ENCODE measurements at regions not wholly inside any gene's neighbourhood (a gene's known extent, or its start where the extent isn't known, plus 50 kb on each side); places are given as distances from the start of the nearest gene placed in this dataset.

DNA sequence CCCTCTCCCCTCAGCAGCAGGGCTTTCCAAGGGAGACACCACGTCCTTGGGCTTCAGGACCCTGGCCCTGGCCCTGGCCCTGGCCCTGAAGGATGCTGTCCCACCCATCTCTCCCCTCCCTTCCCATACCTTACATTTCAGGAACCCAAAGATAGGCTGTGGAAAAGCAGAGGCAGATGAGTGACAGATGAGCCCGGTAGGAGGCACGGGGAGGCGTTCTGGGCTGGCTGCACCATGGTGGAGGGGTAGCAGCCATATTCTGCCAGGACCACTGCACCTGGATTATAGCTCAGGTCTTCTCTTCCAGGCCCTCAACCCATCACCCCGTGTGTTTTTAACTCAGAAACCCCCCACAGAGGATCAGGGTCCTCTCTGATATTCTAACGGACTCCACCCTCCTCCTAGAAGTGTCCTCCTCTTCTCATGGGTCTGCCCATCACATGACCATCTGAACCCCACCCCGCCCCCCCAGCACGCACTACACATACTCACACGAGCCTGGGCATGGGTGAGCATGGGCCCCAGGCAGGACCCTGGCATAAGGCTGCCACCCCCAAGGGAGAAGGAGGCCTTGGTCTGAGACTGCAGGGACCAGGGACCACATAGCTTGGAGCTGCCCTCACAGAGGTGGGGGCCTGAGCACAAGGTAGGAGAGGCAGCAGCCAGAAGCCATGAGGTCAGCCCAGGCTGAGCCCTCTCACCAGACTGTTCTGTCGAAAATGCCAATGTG, 220.8 kb upstream of the CDH4 start:
- intact Hi-C loops (cut with micrococcal nuclease): no loop called here
- TF ChIP-seq, protein P1, sequence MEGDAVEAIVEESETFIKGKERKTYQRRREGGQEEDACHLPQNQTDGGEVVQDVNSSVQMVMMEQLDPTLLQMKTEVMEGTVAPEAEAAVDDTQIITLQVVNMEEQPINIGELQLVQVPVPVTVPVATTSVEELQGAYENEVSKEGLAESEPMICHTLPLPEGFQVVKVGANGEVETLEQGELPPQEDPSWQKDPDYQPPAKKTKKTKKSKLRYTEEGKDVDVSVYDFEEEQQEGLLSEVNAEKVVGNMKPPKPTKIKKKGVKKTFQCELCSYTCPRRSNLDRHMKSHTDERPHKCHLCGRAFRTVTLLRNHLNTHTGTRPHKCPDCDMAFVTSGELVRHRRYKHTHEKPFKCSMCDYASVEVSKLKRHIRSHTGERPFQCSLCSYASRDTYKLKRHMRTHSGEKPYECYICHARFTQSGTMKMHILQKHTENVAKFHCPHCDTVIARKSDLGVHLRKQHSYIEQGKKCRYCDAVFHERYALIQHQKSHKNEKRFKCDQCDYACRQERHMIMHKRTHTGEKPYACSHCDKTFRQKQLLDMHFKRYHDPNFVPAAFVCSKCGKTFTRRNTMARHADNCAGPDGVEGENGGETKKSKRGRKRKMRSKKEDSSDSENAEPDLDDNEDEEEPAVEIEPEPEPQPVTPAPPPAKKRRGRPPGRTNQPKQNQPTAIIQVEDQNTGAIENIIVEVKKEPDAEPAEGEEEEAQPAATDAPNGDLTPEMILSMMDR (IDR thresholded peaks at IDR 0.05; ENCODE audit: borderline replicate concordance): no peak
- H3K27ac ChIP-seq (replicated peaks): no peak overlapping the region
- peaks cover 28% of the 10 kb centered on the region for H3K27me3 ChIP-seq (ENCODE audit: low read depth)
- no peak for DNase-seq
- H3K4me3 ChIP-seq: no peak overlapping the region
- H3K9me3 ChIP-seq (replicated peaks): peaks cover 21% of the 10 kb centered on the region
- H3K4me1 ChIP-seq: no peaks in the 10 kb centered on the region
- no peaks in the 10 kb centered on the region for H3K36me3 ChIP-seq

DNA sequence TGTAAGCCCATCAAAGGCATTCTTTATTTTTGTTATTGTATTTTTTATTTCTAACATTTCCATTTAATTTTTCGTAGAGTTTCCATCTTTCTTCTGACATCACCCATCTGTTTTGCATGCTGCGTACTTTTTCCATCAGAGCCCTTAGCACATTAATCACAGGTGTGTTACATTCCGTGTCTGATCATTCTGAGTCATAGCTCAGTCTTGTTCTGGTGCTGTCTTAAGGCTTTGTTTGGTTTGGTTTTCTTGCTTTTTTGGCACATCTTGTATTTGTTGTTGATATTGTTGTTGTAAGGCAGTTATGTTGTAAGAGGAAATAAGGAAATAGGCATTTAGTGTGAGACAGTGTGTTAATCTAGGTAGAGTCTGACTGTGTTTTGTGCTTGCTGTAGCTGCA, 214.6 kb upstream of the CDH4 start:
- Histone ChIP-seq H3K9me3 (replicated peaks) (peaks cover 28% of the 10 kb centered on the region), H3K27me3 (ENCODE audit: low read depth) (peaks cover 15% of the 10 kb centered on the region)
- TF ChIP-seq, protein P1 (IDR thresholded peaks at IDR 0.05; ENCODE audit: borderline replicate concordance): no peak

DNA sequence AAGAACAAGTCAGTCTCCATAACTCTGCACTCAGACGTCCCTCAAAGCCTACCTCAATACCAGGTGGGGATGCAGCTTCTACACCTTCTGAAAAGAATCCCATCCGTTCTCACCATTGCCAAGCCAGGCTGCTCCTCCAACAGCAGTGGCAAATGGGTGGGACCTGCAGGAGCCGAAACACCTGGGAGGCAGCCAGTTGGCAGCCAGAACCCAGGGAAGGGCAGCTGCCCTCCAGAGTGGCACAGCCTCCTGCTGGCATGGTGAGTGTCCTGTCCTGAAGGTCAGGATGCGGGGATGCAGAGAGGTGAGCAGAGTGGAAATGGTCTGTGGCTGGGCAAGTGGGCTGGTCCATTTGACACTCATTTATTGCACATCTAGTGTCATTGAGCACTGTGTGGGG, 210.6 kb upstream of the CDH4 start:
- no peak overlapping the region for H3K4me3 ChIP-seq
- H3K9me3 ChIP-seq (replicated peaks): peaks cover 15% of the 10 kb centered on the region
- H3K27me3 ChIP-seq (ENCODE audit: low read depth): peaks cover 45% of the 10 kb centered on the region
- TF ChIP-seq, protein P1 (IDR thresholded peaks at IDR 0.05; ENCODE audit: borderline replicate concordance): no peak
- intact Hi-C loops (cut with micrococcal nuclease): no loop called here
- no peak for DNase-seq
- H3K36me3 ChIP-seq: no peaks in the 10 kb centered on the region
- H3K4me1 ChIP-seq: no peaks in the 10 kb centered on the region
- H3K27ac ChIP-seq (replicated peaks): no peak overlapping the region

More for the DNA sequence above, 214.6 kb upstream of the CDH4 start:
- H3K36me3 ChIP-seq: no peaks in the 10 kb centered on the region
- no peak for DNase-seq
- intact Hi-C loops (cut with micrococcal nuclease): no loop called here
- H3K4me1 ChIP-seq: no peaks in the 10 kb centered on the region
- no peak overlapping the region for H3K4me3 ChIP-seq
- H3K27ac ChIP-seq (replicated peaks): no peak overlapping the region

DNA sequence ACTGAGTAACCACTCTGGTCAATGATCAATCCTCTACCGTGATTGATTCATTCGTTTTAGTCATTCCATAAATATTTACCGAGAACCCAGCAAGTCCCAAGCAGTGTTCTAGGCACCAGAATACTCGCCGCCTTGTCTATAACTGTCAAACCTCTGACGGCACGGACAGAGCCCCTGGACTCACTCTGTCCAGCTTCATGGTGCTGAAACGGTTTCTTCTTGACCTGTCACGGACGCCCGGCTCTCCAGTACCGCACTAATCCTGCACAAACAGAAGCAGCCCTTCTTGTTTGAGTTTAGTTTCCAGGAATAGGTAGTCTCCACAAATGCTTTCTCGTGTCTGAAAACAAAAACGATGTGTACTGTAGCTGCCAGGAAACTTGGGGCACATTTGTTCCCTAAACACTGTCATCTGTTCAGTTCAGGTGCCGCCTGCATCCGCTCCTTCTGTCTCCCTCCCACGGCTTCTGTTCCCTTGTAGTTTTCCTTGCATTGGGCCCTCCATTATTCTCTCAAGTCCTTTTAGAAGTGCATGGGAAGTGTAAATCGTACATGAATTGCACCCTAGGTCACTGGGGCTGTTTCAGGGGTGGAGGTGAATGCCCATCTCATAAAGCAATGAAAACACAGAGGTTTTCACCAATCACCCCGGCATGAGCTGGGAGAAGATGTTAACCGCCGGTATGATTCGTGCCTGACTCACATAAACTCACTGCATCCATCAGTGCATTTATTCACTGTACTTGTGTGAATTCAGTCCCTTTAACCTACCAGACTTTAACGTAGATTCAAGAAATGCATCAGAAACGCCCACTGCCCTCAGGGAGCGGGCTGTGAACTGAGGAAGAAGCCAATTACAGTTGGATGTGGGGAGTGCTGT, 209.3 kb upstream of the CDH4 start:
- TF ChIP-seq, protein P1 (IDR thresholded peaks at IDR 0.05; ENCODE audit: borderline replicate concordance): no peak

DNA sequence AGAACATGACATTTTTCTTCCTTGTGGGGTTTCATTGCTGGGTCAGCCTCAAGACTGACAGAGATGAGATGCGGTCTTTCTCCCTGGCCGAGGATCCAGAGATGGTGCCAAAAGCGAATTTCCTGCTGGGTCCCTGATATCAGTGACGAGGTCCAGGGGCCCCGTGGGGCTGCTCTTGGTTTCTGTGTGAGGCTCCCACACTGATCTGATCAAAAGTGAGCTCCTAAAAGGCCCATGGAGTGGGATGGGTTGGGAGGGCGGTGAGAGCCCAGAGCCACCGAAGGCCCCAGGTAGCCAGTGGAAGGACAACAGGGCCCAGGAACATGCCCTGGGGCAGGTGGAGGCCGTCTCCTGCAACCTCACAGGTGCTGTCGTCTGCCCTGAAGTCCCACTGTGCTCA, 208.4 kb upstream of the CDH4 start:
- no peaks in the 10 kb centered on the region for H3K4me1 ChIP-seq
- H3K4me3 ChIP-seq: no peak overlapping the region
- peaks cover 5% of the 10 kb centered on the region for H3K9me3 ChIP-seq (replicated peaks)
- DNase-seq: no peak
- intact Hi-C loops (cut with micrococcal nuclease): no loop called here
- H3K27ac ChIP-seq (replicated peaks): no peak overlapping the region
- H3K36me3 ChIP-seq: no peaks in the 10 kb centered on the region
- peaks cover 67% of the 10 kb centered on the region for H3K27me3 ChIP-seq (ENCODE audit: low read depth)
- TF ChIP-seq, protein P1 (IDR thresholded peaks at IDR 0.05; ENCODE audit: borderline replicate concordance): no peak

More for the DNA sequence above, 209.3 kb upstream of the CDH4 start:
- H3K4me1 ChIP-seq: no peaks in the 10 kb centered on the region
- DNase-seq: no peak
- no peak overlapping the region for H3K4me3 ChIP-seq
- intact Hi-C loops (cut with micrococcal nuclease): no loop called here
- H3K9me3 ChIP-seq (replicated peaks): peaks cover 2% of the 10 kb centered on the region
- no peak overlapping the region for H3K27ac ChIP-seq (replicated peaks)
- peaks cover 58% of the 10 kb centered on the region for H3K27me3 ChIP-seq (ENCODE audit: low read depth)
- no peaks in the 10 kb centered on the region for H3K36me3 ChIP-seq
